AG09319 (cell line): ENCODE measurements at regions not wholly inside any gene's neighbourhood (a gene's known extent, or its start where the extent isn't known, plus 50 kb on each side); places are given as distances from the start of the nearest gene placed in this dataset.
A peak's percentile ranks its signal among the peaks of the same experiment; 100 is the strongest.

Experiments used
- DNase-seq: peaks from one replicate; pipeline ENCODE4 v3.0.0-alpha.2; 2010; ENCODE audit warnings: low read depth; ENCODE audit errors: extremely low read depth
- TF ChIP-seq, protein P1 (sequence below): IDR thresholded peaks from 2 replicates; pipeline ENCODE4 v1.5.1; 2011; ENCODE audit warnings: low read depth, mild to moderate bottlenecking, inconsistent platforms, low read length, moderate library complexity

GRCh38 chr5:158436271-158437065 is 577.5 kb upstream of the CLINT1 start:
- DNase-seq: no peak
- TF ChIP-seq, protein P1, sequence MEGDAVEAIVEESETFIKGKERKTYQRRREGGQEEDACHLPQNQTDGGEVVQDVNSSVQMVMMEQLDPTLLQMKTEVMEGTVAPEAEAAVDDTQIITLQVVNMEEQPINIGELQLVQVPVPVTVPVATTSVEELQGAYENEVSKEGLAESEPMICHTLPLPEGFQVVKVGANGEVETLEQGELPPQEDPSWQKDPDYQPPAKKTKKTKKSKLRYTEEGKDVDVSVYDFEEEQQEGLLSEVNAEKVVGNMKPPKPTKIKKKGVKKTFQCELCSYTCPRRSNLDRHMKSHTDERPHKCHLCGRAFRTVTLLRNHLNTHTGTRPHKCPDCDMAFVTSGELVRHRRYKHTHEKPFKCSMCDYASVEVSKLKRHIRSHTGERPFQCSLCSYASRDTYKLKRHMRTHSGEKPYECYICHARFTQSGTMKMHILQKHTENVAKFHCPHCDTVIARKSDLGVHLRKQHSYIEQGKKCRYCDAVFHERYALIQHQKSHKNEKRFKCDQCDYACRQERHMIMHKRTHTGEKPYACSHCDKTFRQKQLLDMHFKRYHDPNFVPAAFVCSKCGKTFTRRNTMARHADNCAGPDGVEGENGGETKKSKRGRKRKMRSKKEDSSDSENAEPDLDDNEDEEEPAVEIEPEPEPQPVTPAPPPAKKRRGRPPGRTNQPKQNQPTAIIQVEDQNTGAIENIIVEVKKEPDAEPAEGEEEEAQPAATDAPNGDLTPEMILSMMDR: no peak

GRCh38 chr5:158435161-158435616 is 576.2 kb upstream of the CLINT1 start:
- no peak for DNase-seq
- TF ChIP-seq, protein P1: no peak

- TF ChIP-seq, protein P1: no peak
- DNase-seq: no peak
Observed at GRCh38 chr5:158434749-158435148, 575.8 kb upstream of the CLINT1 start.

- TF ChIP-seq, protein P1: no peak
- no peak for DNase-seq
Observed at GRCh38 chr5:158433634-158434033, 574.7 kb upstream of the CLINT1 start.

GRCh38 chr5:158431369-158432029 is 572.6 kb upstream of the CLINT1 start:
- DNase-seq: peak; percentile 22
- TF ChIP-seq, protein P1: no peak

GRCh38 chr5:158430798-158431167 is 571.8 kb upstream of the CLINT1 start:
- no peak for DNase-seq
- TF ChIP-seq, protein P1: no peak

GRCh38 chr5:158430166-158430797 is 571.3 kb upstream of the CLINT1 start:
- no peak for DNase-seq
- TF ChIP-seq, protein P1: no peak
